ENCODE measurements at regions not wholly inside any gene's neighbourhood (a gene's known extent, or its start where the extent isn't known, plus 50 kb on each side); places are given as distances from the start of the nearest gene placed in this dataset.

- TF ChIP-seq EZH2phosphoT487 (IDR thresholded peaks at IDR 0.05; ENCODE audit: insufficient read depth, low read depth) (no peak), EZH2 (IDR thresholded peaks at IDR 0.05; ENCODE audit: insufficient read depth, poor library complexity, severe bottlenecking) (no peak)
These were observed 240.2 kb upstream of the PTBP2 start for GRCh38 chr1:96481409-96481808.
